Activated T-helper 2 cell treated with anti-CD3 and anti-CD28 coated beads, Interferon-gamma antibody, Interleukin-2, Interleukin-4, amounts not matched to agents 10 μg/mL and 5 μg/mL and 100 μg/mL, durations not matched to agents 14 hours and 24 hours and 36 hours (primary cell): ENCODE measurements at regions not wholly inside any gene's neighbourhood (a gene's known extent, or its start where the extent isn't known, plus 50 kb on each side); places are given as distances from the start of the nearest gene placed in this dataset.

ENCODE experiments used
- DNase-seq: peaks from one replicate; pipeline ENCODE4 v3.0.0; 2021; ENCODE audit warnings: low spot score
- H3K27ac Mint-ChIP-seq: one replicate; pipeline ENCODE4 v1.8.0; 2021; ENCODE audit warnings: mixed read lengths
- H3K27me3 Mint-ChIP-seq: one replicate; pipeline ENCODE4 v1.8.0; 2021; ENCODE audit warnings: low read depth, mixed read lengths
- H3K36me3 Mint-ChIP-seq: one replicate; pipeline ENCODE4 v1.8.0; 2021; ENCODE audit warnings: low read depth, mixed read lengths
- H3K4me1 Mint-ChIP-seq: one replicate; pipeline ENCODE4 v1.8.0; 2021; ENCODE audit warnings: low read depth, mixed read lengths
- H3K4me3 Mint-ChIP-seq: one replicate; pipeline ENCODE4 v1.8.0; 2021; ENCODE audit warnings: low read depth, mild to moderate bottlenecking, moderate library complexity, mixed read lengths
- H3K9me3 Mint-ChIP-seq: one replicate; pipeline ENCODE4 v1.8.0; 2021; ENCODE audit warnings: mixed read lengths
- intact Hi-C: fragments of 100-400 bp; cut with micrococcal nuclease; formaldehyde crosslinking; loops from one replicate; pipeline ENCODE4 v1.15.1; 2023

DNA sequence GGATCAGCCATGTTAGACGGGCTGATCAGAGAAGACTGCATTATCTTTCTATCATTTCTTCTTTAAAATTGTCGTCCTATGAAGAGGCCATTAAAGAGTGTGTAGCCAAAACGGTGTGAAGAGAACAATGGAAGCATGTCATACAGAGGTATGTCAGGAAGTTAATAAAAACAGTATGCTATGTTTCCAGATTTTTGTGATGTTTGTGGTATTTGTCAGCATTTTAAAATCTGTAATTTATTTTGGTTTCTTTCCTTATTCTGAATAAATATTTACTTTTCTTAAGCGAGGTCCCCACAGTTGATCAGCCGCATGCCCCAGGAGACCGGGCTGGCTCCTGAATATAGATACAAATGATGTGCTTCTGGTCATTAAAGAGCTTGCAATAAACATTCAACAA, 142.9 kb upstream of the SERP2 start:
- Mint-ChIP-seq H3K36me3 (no peaks in the 10 kb centered on the region), H3K27me3 (peaks cover 17% of the 10 kb centered on the region)

DNA sequence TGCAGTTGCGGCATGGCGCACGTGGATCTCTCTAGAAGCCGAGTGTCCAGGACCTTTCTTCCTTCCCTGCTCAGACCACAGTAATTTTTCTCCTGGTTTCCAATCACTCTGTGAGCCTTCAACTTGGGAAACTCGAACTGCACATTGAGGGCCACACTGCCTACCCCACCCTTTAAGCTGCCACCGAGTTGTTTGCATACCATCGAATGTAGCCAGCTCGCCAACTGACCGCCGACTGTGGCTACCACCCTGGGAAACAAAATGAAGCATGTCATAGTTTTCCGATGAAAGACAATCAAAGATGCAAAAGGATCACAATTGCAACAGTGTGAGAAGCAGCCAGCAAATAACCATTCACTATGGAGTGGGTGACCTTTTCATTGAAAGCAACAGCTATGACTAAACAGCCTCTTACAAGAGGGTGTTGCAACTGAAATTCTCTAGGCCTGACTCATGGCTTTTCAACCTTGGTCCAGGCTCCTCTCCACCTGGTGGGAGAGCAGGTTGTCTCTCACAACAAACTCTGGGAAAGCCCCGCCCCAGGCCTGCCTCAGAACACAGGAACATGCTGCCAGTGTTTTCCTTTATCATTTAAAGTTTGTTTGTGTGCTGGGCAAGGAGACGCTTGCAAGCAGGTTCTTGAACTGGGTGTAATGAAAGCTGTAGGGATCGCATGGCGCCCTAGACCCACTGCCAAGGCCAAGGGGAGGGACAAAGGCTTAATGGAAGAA, 141.7 kb upstream of the SERP2 start:
- no peak overlapping the region for H3K27ac Mint-ChIP-seq
- no peaks in the 10 kb centered on the region for H3K9me3 Mint-ChIP-seq
- H3K4me1 Mint-ChIP-seq: no peaks in the 10 kb centered on the region
- H3K4me3 Mint-ChIP-seq: no peak overlapping the region
- DNase-seq: no peak
- intact Hi-C loops: loop anchor here (5.0 kb wide), 1 partner anchor 35 kb away; no protein-coding TSS in a partner anchor
- H3K27me3 Mint-ChIP-seq: peaks cover 21% of the 10 kb centered on the region
- no peaks in the 10 kb centered on the region for H3K36me3 Mint-ChIP-seq

More for the DNA sequence above, 142.9 kb upstream of the SERP2 start:
- H3K4me1 Mint-ChIP-seq: no peaks in the 10 kb centered on the region
- H3K27ac Mint-ChIP-seq: no peak overlapping the region
- no peak overlapping the region for H3K4me3 Mint-ChIP-seq
- intact Hi-C loops: loop anchor here (5.0 kb wide), 1 partner anchor 33 kb away; no protein-coding TSS in a partner anchor
- H3K9me3 Mint-ChIP-seq: no peaks in the 10 kb centered on the region
- DNase-seq: no peak

DNA sequence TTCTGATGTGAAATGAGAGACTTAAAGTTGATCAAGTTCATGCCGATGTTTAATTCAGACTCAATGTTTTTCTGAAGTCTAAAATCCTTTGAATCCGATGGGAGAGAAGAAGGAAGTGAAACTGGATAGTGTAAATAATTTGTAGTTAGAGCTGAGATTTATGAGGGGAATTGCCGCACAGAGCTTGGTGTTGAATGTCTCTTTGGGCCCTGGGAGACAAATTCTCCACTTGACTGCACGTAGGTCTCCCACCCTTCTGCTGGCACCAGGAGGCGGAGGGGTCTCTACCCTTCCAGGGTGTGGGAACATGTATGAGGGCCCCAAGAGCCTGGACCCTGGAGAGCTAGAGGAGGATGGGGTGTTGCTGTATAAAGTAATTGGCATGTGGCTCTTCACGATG, 140.8 kb upstream of the SERP2 start:
- DNase-seq: no peak
- no peaks in the 10 kb centered on the region for H3K9me3 Mint-ChIP-seq
- H3K36me3 Mint-ChIP-seq: no peaks in the 10 kb centered on the region
- intact Hi-C loops: loop anchor here (5.0 kb wide), 1 partner anchor 35 kb away; no protein-coding TSS in a partner anchor
- H3K27ac Mint-ChIP-seq: no peak overlapping the region
- peaks cover 5% of the 10 kb centered on the region for H3K4me1 Mint-ChIP-seq
- H3K4me3 Mint-ChIP-seq: no peak overlapping the region
- H3K27me3 Mint-ChIP-seq: peaks cover 27% of the 10 kb centered on the region

DNA sequence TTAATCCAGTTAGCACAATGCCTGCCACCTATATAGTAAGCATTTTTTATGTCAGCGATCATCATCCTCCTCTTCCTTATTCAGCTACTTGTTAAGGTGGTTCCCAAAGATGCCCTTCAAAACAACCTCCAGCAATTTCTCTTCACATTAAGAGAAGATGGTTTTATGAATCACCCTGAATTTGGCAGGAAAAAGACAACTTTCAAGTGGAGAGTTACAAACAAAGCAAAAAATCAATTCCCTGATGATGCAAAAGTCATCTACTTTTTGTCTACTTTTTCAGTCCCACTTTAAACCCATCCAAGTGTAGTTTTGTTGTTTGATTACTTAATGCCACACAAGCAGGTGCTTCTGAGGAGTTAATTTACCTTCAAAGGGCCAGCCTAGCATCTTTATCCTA, 139.1 kb upstream of the SERP2 start:
- intact Hi-C loops: loop anchor here (5.0 kb wide), 1 partner anchor 37 kb away; no protein-coding TSS in a partner anchor

DNA sequence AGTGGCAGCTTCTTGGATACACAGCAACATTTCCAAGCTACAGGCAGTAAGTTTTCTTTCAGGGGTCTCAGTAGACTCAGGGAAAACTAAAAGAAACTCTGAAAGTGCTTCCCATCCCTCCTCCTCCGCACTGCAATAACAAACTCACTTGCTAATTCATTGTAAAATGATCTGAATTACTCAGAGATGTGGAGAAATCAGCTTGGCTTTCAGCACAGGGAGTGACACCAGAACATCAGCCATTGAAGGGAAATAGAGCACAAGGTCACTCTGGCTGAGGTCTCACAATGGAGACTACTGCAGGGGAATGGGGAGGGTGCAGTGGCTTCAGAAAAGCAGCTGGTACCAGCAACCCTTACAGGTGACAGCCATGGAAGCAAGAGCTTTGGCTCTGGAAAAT, 137.3 kb upstream of the SERP2 start:
- DNase-seq: no peak
- Mint-ChIP-seq H3K36me3 (no peaks in the 10 kb centered on the region), H3K4me1 (peaks cover 6% of the 10 kb centered on the region), H3K4me3 (no peak overlapping the region), H3K9me3 (no peaks in the 10 kb centered on the region), H3K27ac (no peak overlapping the region), H3K27me3 (peaks cover 40% of the 10 kb centered on the region)
- intact Hi-C loops: no loop called here

More for the DNA sequence above, 139.1 kb upstream of the SERP2 start:
- H3K27me3 Mint-ChIP-seq: peaks cover 33% of the 10 kb centered on the region
- no peaks in the 10 kb centered on the region for H3K9me3 Mint-ChIP-seq
- no peaks in the 10 kb centered on the region for H3K36me3 Mint-ChIP-seq
- H3K4me1 Mint-ChIP-seq: peaks cover 6% of the 10 kb centered on the region
- DNase-seq: no peak
- no peak overlapping the region for H3K4me3 Mint-ChIP-seq
- no peak overlapping the region for H3K27ac Mint-ChIP-seq

DNA sequence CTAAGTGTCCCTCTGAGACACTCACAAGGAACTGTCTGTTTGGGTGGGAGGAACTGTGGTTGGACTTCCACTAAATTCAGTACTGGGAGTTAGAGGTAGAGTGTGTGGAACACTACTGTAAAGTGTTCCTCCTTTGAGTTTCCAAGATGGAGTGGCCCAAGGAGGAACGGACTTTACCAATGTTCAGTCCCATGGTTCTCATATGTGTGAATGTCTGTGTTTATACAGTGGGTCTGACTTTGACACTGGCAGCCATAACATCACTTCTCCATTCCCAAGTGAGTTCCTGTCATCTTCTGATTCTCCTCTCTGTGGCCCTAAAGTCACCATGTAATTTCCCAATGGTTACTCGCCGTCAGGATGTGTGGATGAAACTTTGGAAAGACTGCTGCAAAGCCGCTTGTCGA, 136.8 kb upstream of the SERP2 start:
- no peak overlapping the region for H3K4me3 Mint-ChIP-seq
- H3K27me3 Mint-ChIP-seq: peaks cover 43% of the 10 kb centered on the region
- intact Hi-C loops: loop anchor here (1.0 kb wide), 1 partner anchor 22 kb away; no protein-coding TSS in a partner anchor
- DNase-seq: no peak
- H3K9me3 Mint-ChIP-seq: no peaks in the 10 kb centered on the region
- no peak overlapping the region for H3K27ac Mint-ChIP-seq
- H3K36me3 Mint-ChIP-seq: no peaks in the 10 kb centered on the region
- H3K4me1 Mint-ChIP-seq: peaks cover 6% of the 10 kb centered on the region

DNA sequence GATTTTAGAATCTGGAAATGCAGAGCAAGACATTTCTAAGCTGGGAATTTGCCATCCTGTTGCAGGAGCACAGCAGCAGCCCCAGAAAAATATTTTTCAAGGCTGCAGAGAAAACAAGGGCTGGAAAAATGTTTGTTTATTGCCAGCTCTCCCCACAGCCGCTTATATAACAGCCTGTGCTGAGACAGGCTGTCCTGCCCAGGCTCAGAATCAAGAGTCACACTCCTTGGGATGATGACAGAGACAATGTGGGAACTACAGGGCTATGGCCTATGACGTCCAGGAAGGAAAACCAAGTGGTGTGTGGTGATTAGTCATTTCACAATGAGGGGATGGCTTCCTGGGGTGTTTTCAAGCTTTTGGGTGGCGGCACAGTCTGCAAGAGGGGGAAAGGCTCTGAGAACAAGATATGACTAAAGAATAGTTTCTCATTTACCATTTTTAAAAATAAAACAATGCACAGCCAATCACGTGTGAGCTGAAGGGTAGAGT, 136.3 kb upstream of the SERP2 start:
- DNase-seq: no peak

DNA sequence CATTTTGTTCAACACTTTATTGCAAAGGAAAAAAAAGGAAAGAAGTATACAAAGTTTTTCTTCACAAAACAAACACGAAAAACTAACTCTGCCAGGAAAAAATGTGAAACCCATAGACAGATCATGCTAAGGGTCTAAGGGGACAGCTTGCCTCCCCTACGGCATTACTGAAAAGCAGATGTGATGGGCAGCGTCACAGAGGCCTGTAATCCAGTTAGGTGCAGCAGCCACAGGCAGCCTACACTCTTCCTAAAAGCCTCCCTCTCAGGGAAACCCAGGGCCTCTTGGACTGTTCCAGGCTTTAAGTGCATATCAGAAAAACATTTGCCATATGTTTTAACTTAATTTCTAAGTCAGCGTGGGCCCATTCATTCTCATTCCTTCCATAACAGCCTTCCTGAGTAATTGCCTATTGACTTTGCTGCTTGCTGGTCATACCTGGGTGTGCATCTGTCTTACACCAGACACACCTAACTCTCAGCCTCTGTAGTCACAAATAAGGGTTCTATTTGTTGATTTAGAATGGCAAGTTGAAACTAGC, 135.7 kb upstream of the SERP2 start:
- DNase-seq: no peak
- Mint-ChIP-seq H3K4me1 (peaks cover 6% of the 10 kb centered on the region), H3K4me3 (no peak overlapping the region), H3K36me3 (no peaks in the 10 kb centered on the region), H3K9me3 (no peaks in the 10 kb centered on the region), H3K27ac (no peak overlapping the region), H3K27me3 (peaks cover 49% of the 10 kb centered on the region)
- intact Hi-C loops: loop anchor here (1.0 kb wide), 1 partner anchor 21 kb away; no protein-coding TSS in a partner anchor

More for the DNA sequence above, 136.3 kb upstream of the SERP2 start:
- H3K4me1 Mint-ChIP-seq: peaks cover 6% of the 10 kb centered on the region
- H3K27me3 Mint-ChIP-seq: peaks cover 47% of the 10 kb centered on the region
- no peak overlapping the region for H3K27ac Mint-ChIP-seq
- H3K9me3 Mint-ChIP-seq: no peaks in the 10 kb centered on the region
- intact Hi-C loops: loop anchor here (1.0 kb wide), 1 partner anchor 22 kb away; no protein-coding TSS in a partner anchor
- H3K36me3 Mint-ChIP-seq: no peaks in the 10 kb centered on the region
- no peak overlapping the region for H3K4me3 Mint-ChIP-seq

DNA sequence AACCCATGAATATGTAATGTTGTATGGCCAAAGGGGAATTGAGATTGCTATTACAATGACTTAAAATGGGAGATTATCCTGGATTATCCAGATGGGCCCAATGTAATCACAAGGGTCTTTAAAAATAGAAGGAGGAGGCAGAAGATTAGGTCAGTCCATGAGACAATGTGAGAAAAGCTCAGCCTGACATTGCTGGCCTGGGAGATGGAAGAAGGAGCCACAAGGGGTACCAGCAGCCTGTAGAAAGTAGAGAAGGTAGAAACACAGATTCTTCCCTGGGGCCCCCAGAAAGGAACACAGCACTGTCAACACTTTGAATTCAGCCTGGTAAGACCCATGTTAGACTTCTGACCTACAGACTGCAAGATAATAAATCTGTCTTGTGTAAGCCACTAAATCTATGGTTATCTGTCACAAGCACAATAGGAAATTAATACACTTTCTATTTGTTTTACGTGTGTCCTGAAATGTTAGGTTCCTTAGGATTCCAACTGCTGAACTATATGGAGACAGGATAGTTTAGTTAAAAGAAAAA, 132.9 kb upstream of the SERP2 start:
- H3K9me3 Mint-ChIP-seq: no peaks in the 10 kb centered on the region
- no peak overlapping the region for H3K4me3 Mint-ChIP-seq
- peaks cover 41% of the 10 kb centered on the region for H3K27me3 Mint-ChIP-seq
- H3K4me1 Mint-ChIP-seq: peaks cover 6% of the 10 kb centered on the region
- no peaks in the 10 kb centered on the region for H3K36me3 Mint-ChIP-seq
- DNase-seq: no peak
- intact Hi-C loops: no loop called here
- H3K27ac Mint-ChIP-seq: no peak overlapping the region

DNA sequence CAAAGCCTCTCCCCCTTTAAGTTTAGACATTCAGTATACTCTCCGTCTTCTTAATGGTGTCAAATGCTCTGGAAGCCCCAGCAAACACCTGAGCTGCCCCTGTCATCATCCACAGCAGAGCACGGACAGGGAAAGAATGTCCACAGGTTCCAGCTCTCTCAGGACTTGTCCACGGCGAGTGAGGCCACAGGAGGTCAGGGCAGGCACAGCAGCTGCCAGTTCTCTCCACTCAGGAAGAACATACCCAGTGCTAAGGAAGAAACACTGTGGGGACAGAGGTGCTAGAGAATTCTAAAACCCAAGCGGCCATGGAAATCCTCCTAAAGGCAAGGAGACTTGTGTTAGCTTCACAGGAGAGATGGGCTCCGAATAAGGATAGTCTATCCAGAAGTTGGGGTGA, 132.0 kb upstream of the SERP2 start:
- Mint-ChIP-seq H3K4me3 (no peak overlapping the region), H3K27me3 (peaks cover 39% of the 10 kb centered on the region), H3K36me3 (no peaks in the 10 kb centered on the region), H3K4me1 (peaks cover 6% of the 10 kb centered on the region), H3K9me3 (no peaks in the 10 kb centered on the region), H3K27ac (no peak overlapping the region)
- no peak for DNase-seq
- intact Hi-C loops: no loop called here

DNA sequence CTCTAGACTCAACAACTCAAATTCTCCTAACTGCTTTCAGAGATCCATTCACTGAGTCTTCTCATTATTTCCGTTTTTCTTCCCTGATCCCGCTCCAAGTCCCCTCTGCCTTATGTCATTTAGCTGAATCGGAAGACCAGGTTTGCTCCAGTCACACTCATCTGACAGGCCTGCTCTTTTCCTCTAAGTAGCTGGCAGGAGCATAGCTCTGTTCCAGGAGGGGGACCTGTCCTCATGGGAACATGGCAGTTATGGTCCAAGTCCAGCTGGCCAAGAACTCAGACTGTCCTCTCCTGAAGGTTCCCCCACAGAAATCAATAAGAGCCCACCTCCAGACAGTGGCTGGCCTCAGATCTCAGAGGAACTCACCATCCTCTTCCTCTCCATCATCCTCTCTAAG, 130.9 kb upstream of the SERP2 start:
- peaks cover 37% of the 10 kb centered on the region for H3K27me3 Mint-ChIP-seq
- peaks cover 1% of the 10 kb centered on the region for H3K4me1 Mint-ChIP-seq
- DNase-seq: no peak
- no peak overlapping the region for H3K4me3 Mint-ChIP-seq
- H3K9me3 Mint-ChIP-seq: no peaks in the 10 kb centered on the region
- H3K36me3 Mint-ChIP-seq: no peaks in the 10 kb centered on the region
- intact Hi-C loops: loop anchor here (1.0 kb wide), 1 partner anchor 193 kb away; no protein-coding TSS in a partner anchor
- H3K27ac Mint-ChIP-seq: no peak overlapping the region

DNA sequence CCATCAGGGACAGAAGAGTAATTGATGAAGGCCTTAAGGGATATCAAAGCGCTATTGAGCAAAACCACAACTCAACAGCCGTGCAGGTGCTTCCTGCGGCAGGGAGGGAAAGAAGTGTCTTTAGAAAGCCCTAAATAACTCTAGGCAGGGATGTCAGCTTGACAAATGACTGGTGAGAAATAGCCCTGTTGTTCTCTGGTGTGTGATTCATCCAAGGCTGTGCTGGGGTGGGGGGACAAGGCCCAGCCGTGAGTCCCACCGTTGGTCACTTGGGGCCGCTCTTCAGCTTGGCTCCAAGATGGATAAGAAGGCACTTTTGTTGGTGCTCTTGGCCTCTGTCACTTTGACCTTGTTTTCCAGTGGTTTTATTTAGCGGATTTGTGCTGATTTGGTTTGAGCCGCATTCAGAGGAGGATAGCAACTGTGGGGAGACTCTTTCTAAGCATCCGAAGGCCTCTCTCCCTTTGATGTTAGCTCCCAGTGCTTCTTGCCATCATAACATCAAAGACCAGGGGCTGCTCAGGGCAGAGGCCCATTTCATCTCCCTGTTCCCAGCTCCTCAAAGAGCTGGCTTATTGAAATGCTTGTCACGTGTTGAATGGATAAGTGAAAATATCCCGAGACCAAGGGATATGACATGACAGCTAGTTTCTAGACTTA, 130.3 kb upstream of the SERP2 start:
- Mint-ChIP-seq H3K9me3 (no peaks in the 10 kb centered on the region), H3K27ac (no peak overlapping the region), H3K36me3 (no peaks in the 10 kb centered on the region), H3K27me3 (peaks cover 36% of the 10 kb centered on the region), H3K4me3 (no peak overlapping the region), H3K4me1 (no peaks in the 10 kb centered on the region)
- intact Hi-C loops: loop anchor here (1.0 kb wide), 1 partner anchor 192 kb away; no protein-coding TSS in a partner anchor
- no peak for DNase-seq
